ENCODE measurements at regions not wholly inside any gene's neighbourhood (a gene's known extent, or its start where the extent isn't known, plus 50 kb on each side); places are given as distances from the start of the nearest gene placed in this dataset.

DNA sequence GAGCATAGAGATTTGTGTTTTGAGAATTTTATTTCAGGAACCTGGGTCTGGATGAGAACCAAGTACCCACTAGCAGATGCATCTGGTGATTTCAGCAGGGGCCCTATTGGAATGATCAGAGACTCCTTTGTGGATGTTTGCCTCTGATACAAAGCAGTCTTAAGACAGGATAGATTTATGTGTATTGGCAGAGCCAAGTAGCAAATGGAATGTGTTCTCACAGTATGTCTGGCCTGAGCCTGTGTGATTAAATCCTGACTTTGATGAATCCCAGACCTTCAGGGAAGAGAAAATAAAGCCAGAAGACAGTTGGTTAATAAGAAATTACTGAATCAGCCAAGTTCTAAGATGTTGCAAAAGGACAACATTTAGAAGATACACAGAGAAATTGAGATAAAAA lies 755.5 kb upstream of the SEMA6D start:
- TF ChIP-seq EZH2 (IDR thresholded peaks at IDR 0.05; ENCODE audit: borderline replicate concordance, insufficient read depth, low read depth, low read length, poor library complexity, severe bottlenecking), result no peak
- TF ChIP-seq, protein P1, sequence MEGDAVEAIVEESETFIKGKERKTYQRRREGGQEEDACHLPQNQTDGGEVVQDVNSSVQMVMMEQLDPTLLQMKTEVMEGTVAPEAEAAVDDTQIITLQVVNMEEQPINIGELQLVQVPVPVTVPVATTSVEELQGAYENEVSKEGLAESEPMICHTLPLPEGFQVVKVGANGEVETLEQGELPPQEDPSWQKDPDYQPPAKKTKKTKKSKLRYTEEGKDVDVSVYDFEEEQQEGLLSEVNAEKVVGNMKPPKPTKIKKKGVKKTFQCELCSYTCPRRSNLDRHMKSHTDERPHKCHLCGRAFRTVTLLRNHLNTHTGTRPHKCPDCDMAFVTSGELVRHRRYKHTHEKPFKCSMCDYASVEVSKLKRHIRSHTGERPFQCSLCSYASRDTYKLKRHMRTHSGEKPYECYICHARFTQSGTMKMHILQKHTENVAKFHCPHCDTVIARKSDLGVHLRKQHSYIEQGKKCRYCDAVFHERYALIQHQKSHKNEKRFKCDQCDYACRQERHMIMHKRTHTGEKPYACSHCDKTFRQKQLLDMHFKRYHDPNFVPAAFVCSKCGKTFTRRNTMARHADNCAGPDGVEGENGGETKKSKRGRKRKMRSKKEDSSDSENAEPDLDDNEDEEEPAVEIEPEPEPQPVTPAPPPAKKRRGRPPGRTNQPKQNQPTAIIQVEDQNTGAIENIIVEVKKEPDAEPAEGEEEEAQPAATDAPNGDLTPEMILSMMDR (IDR thresholded peaks at IDR 0.05), result no peak

Measured in B cell (primary cell).